Transverse colon (tissue), 4 donors: ENCODE measurements at regions not wholly inside any gene's neighbourhood (a gene's known extent, or its start where the extent isn't known, plus 50 kb on each side); places are given as distances from the start of the nearest gene placed in this dataset.

Source experiments
- EP300 ChIP-seq: sonication (generic); formaldehyde crosslinking; IDR thresholded peaks from one replicate; pipeline ENCODE4 v1.6.1; 2017; ENCODE audit warnings: antibody characterized with exemption, low read depth
- POLR2A ChIP-seq: fragments of 450-650 bp; IDR thresholded peaks from one replicate; pipeline ENCODE4 v1.6.1; 2016; ENCODE audit warnings: antibody characterized with exemption, mild to moderate bottlenecking, moderate library complexity
- POLR2AphosphoS5 ChIP-seq, 3 donors: sonication (generic); formaldehyde crosslinking; IDR thresholded peaks; one replicate each; pipeline ENCODE4 v1.6.1; 2016; ENCODE audit warnings: antibody characterized with exemption in 3 of 3
- TF ChIP-seq, protein P1 (sequence below), 5 experiments: fragments of 200-600 bp in 3 of 5; fragments of 450-650 bp in 2 of 5; sonication (generic) in 3 of 5; IDR thresholded peaks; 1 replicate in 2 of 5; 2 replicates in 3 of 5; pipeline ENCODE4 v1.5.1; 2016 to 2017; ENCODE audit warnings: antibody characterized with exemption in 5 of 5, inconsistent platforms in 3 of 5, mild to moderate bottlenecking in 2 of 5, moderate library complexity in 1 of 5

GRCh38 chr1:214717351-214717750 lies 114.4 kb downstream of the CENPF start:
- TF ChIP-seq, protein P1, sequence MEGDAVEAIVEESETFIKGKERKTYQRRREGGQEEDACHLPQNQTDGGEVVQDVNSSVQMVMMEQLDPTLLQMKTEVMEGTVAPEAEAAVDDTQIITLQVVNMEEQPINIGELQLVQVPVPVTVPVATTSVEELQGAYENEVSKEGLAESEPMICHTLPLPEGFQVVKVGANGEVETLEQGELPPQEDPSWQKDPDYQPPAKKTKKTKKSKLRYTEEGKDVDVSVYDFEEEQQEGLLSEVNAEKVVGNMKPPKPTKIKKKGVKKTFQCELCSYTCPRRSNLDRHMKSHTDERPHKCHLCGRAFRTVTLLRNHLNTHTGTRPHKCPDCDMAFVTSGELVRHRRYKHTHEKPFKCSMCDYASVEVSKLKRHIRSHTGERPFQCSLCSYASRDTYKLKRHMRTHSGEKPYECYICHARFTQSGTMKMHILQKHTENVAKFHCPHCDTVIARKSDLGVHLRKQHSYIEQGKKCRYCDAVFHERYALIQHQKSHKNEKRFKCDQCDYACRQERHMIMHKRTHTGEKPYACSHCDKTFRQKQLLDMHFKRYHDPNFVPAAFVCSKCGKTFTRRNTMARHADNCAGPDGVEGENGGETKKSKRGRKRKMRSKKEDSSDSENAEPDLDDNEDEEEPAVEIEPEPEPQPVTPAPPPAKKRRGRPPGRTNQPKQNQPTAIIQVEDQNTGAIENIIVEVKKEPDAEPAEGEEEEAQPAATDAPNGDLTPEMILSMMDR (IDR thresholded peaks at IDR 0.05): no peak
- no peak for TF ChIP-seq POLR2A
- TF ChIP-seq EP300: no peak
- TF ChIP-seq POLR2AphosphoS5 (IDR thresholded peaks at IDR 0.05): no peak
